HCT116 (cell line): ENCODE measurements at regions not wholly inside any gene's neighbourhood (a gene's known extent, or its start where the extent isn't known, plus 50 kb on each side); places are given as distances from the start of the nearest gene placed in this dataset.

Source experiments
- EZH2phosphoT487 ChIP-seq: fragments of 200-600 bp; IDR thresholded peaks from 2 replicates; pipeline ENCODE4 v1.6.1; 2018; ENCODE audit warnings: antibody characterized with exemption, borderline replicate concordance
- FOSL1 ChIP-seq: IDR thresholded peaks from 2 replicates; pipeline ENCODE4 v1.6.1; 2012; ENCODE audit warnings: low read depth
- POLR2AphosphoS5 ChIP-seq: IDR thresholded peaks from 2 replicates; pipeline ENCODE4 v1.6.1; 2011; ENCODE audit warnings: mild to moderate bottlenecking, low read depth, low read length, moderate library complexity
- SIN3A ChIP-seq: IDR thresholded peaks from 2 replicates; pipeline ENCODE4 v1.6.1; 2012; ENCODE audit warnings: low read depth
- TF ChIP-seq, protein P1 (sequence below), 3 experiments: fragments of 200-600 bp in 1 of 3; sonication (generic) in 1 of 3; IDR thresholded peaks in 2 of 3; conservative IDR thresholded peaks in 1 of 3; 2 replicates each; pipeline ENCODE4 v1.5.1; 2012 to 2017; ENCODE audit warnings: low read depth in 2 of 3, low read length in 2 of 3, antibody characterized with exemption in 1 of 3, borderline replicate concordance in 1 of 3, control low read depth in 1 of 3, mild to moderate bottlenecking in 1 of 3, mixed read lengths in 1 of 3, mixed run types in 1 of 3, moderate library complexity in 1 of 3; ENCODE audit not compliant: insufficient read depth in 1 of 3

GRCh38 chr10:130466271-130466997 lies 330.2 kb downstream of the GLRX3 start:
- TF ChIP-seq SIN3A (no peak), FOSL1 (no peak), EZH2phosphoT487 (no peak), POLR2AphosphoS5 (no peak)
- TF ChIP-seq, protein P1, sequence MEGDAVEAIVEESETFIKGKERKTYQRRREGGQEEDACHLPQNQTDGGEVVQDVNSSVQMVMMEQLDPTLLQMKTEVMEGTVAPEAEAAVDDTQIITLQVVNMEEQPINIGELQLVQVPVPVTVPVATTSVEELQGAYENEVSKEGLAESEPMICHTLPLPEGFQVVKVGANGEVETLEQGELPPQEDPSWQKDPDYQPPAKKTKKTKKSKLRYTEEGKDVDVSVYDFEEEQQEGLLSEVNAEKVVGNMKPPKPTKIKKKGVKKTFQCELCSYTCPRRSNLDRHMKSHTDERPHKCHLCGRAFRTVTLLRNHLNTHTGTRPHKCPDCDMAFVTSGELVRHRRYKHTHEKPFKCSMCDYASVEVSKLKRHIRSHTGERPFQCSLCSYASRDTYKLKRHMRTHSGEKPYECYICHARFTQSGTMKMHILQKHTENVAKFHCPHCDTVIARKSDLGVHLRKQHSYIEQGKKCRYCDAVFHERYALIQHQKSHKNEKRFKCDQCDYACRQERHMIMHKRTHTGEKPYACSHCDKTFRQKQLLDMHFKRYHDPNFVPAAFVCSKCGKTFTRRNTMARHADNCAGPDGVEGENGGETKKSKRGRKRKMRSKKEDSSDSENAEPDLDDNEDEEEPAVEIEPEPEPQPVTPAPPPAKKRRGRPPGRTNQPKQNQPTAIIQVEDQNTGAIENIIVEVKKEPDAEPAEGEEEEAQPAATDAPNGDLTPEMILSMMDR (IDR thresholded peaks at IDR 0.05 in 2 of 3, conservative IDR thresholded peaks at IDR 0.05 in 1 of 3; ENCODE audit: borderline replicate concordance in 1 of 3, insufficient read depth in 1 of 3, low read depth in 2 of 3, low read length in 2 of 3): no peak
